SK-N-MC (cell line): ENCODE measurements at regions not wholly inside any gene's neighbourhood (a gene's known extent, or its start where the extent isn't known, plus 50 kb on each side); places are given as distances from the start of the nearest gene placed in this dataset.

Source experiments
- EZH2 ChIP-seq: fragments of 200-600 bp; sonication (generic); IDR thresholded peaks from one replicate; pipeline ENCODE4 v1.6.1; 2017; ENCODE audit warnings: antibody characterized with exemption
- FOXP2 ChIP-seq: optimal IDR thresholded peaks from 2 replicates; pipeline ENCODE3; 2011; ENCODE audit warnings: mild to moderate bottlenecking, moderate library complexity; ENCODE audit not compliant: insufficient read depth; ENCODE audit errors: extremely low read length, control extremely low read depth
- POLR2AphosphoS5 ChIP-seq: IDR thresholded peaks from 2 replicates; pipeline ENCODE4 v1.6.1; 2012; ENCODE audit warnings: mild to moderate bottlenecking, low read depth, low read length, borderline replicate concordance

DNA sequence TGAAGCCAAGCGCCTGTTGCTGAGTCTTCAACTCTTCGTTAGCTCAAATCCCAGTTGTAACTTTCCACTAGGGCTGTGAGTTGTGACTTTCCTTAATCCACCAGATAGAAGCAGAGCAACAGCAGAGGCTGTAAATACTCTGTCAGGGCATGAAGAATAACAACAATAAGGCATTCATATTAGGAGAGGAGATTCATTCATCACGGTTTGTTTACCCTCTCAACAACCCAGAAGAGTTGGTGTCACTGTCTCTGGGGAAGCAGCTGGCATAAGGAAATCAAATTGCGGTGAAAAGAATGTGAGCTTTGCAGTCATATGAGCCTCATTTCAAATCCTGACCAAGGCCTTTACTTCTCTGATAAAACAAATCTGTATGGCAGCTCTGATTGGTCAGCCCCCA lies 184.8 kb downstream of the SHQ1 start:
- TF ChIP-seq EZH2 (no peak), POLR2AphosphoS5 (no peak), FOXP2 (no peak)
